Stimulated activated CD8-positive, alpha-beta memory T cell treated with anti-CD3 and anti-CD28 coated beads, Interleukin-15, amount 100 ng/mL, for 48 hours (primary cell): ENCODE measurements at regions not wholly inside any gene's neighbourhood (a gene's known extent, or its start where the extent isn't known, plus 50 kb on each side); places are given as distances from the start of the nearest gene placed in this dataset.
"Not testable (repeated sequence)": the region's sequence is repeated elsewhere in the genome, so short reads cannot be mapped to it uniquely, and the experiment has no call there.

Experiments used
- DNase-seq, 2 donors: peaks; one replicate each; pipeline ENCODE4 v3.0.0-alpha.2; 2020; ENCODE audit warnings: low read depth in 2 of 2

DNA sequence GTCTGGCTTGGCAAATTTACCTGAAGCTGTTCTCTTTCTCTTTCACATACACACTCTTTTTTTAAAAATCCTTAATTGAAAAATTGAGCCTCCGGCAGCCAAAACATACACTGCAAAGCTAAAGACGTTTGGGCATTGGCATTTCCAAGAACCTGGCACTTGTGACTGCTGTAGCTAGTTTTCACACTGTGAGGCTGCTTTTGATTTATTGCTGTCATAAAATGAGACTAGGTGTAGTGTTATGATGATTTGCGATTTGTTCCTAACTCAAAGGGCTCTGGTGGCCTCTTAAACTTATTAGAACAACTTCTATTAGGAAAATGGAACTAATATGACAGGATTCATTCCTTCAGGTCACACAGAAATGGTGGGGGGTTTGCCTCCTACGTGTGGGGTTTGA, 377.1 kb upstream of the FAR2 start:
- no peak for DNase-seq

DNA sequence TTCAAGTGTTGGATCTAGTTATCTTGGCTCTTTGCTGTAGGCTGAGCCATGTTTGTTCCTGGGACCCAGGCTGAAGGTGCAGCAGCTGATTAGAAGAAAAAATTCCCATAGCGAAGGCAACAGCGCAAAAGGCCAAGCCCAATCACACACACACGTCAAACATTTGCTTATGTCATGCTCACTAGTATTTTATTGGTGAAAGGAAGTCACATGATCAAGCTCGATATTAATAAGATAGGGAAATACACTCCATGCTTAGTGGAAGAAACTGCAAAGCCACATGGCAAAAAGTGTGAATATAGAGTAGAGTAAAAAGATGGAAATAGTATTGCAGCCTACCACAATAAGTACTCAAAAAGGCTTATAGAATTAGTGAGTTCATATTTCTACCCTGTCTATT, 373.5 kb upstream of the FAR2 start:
- no peak for DNase-seq

DNA sequence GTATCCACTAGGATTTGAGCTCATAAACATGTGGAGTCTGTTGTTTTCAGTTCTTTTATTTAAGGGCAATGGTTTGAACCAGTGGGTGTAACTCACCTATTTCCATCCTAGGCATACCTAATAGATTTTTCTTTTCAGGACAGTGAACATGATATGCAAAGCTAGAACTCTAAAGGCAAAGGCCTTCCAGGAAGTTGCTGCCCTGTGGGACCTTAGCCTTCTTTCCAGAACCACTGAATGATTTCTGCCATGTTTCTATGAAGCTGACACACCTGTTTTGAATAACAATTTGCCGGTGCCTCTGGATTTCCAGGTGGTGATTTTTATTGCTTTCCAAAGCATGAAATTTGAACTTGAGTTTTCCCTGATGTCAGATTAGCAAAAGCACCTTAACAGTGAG, 372.9 kb upstream of the FAR2 start:
- no peak for DNase-seq

DNA sequence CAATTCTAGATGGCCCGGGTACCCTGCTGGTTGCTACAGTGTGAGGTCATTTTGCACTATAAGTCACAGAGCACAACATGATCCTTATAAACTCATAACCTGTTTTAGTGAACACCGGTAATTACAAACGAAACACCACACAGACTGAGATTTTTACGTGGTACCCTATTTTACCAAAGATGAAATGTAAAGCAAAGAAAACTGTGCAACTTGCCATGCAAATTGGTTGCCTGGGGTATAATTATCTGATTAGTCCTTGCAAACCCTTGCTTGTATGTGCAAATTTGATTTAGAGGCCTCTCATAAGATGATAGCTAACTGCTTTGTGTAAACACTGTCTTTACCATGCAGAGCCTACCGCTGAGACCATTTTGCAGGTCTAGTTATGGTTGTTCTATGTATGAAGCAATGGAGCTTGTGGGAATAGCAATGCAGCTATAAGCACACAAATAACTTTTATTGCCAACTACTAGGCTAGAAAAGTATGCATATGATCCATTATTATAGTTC, 372.1 kb upstream of the FAR2 start:
- DNase-seq, result no peak

DNA sequence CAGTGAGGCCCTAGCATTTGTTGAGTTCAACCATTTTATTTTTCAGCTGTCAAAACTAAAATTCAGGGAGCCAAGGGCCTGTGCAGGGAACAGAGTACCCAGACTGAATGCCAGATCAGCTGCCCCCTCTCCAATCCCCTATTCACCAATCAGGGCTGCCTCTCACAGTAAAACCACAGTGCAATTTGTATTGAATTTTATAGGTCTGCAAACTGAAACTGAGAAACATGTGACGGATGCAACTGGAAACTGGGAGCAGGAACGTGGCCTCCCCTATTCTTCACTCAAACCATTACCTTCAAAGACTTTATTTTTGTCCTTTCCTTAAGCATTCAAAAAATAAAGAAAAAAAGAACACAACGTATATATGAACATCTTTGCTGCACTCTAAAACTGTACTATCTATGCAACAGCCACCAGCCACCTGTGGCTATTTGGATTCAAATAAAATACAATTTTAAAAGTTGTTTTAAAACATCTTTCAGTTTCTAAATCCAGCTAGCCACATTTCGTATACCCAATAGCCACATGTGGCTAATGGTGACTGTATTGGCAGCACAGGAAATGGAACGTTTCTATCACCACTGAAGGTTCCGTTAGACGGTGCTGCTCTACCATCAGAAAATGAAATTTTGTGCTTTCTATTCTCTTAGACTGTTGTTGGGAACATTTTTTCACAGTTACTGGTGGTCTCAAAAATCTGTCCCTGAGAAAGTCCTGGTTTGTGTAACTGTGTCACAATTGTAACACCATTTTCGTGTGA, 371.3 kb upstream of the FAR2 start:
- no peak for DNase-seq

DNA sequence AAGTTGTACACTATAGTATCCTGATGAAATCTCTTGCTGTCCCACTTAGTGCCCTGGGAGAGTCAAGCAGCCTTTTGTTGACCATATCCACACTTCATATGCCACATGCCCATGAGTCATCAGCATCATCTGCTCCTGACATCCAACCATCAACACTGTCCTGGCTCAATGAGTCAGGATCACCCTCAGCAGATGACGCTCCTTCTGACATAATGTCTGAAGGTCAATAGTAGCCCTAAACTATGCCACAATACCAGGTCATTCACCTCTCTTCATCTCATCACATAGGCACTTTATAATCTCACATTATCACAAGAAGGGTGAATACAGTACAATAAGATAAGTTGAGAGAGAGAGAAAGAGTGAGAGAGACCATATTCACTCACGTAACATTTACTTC, 369.0 kb upstream of the FAR2 start:
- DNase-seq, result no peak

DNA sequence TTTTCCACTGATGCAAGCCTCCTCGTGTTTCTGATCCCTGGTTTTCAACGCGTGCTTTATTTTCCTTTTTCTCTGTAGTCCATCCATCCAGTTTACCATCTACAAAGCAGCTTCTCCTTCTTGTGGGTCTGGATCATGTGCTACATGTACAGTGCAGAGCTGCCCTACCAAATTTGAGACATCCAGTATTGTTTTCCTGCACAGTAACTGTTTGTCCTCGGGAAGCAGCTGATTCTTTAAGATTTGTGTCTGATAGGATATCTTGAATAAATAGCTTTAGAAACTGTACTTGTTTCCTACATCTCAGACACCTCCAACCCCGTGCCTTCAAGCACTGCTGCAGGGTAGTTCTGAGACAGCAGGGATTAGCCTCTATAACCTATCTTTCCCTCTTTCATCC, 368.1 kb upstream of the FAR2 start:
- DNase-seq, result no peak

DNA sequence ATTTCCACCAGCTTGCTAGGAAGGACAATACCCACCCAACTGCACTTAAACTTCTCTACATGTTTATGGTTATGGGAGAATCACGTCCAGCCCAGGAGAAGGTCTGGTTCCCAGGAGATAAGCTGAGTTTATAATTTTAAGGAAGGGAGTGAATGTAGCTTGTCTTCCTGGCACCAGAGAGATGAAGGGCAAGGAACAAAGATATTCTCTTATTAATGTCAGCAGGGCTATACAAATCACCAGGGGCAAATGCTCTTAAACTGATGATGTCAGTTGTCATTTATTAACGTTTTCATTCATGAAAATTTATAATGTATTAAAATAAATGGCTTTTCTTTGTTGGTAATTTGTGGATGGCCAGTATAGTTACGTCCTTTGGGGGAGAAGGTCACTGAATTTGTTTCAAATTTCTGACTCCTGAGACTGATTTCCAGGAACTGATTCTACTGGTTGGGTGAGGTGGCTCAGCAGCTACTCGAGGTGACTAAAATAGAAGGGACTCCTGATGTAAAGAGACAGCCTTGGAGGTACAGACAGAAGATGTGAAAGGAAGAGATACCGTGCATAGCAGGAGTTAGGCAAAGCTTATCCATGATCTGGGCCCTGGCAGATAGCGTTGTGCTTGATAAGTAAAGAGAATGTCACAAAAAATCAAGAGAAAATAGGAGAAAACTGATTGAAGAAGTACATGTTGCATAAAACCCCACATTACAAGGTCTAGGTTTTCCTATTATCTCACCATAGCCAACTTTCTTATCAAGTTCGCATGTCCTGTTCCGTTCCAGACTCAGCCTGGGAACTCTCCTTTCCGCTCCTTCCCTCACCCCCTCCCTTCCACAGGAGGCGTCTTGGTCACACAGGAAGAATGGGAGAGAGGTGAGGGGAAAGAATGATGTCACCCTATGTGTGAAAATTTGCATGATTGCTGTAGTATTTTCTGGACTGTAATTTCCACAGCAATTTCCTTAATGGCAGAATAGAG, 367.1 kb upstream of the FAR2 start:
- DNase-seq, result no peak

DNA sequence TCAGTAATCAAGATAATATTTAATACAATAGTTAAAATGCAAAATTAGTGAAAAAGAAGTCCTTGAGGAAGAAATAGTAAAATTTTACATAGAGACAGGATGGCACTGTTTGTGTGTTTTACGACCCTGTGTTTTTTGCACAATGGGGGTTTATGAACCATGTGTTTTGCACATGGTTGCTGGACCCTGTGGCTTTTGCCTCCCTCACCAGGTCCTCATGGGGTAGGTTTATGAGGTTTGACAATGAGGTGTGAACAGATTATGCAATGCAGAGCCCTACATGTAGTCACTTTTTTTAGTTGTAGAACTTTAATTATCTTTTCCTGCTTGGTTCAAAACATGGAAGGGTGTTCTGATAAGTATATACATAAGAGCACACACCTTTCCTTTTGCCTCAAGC, 366.3 kb upstream of the FAR2 start:
- no peak for DNase-seq

DNA sequence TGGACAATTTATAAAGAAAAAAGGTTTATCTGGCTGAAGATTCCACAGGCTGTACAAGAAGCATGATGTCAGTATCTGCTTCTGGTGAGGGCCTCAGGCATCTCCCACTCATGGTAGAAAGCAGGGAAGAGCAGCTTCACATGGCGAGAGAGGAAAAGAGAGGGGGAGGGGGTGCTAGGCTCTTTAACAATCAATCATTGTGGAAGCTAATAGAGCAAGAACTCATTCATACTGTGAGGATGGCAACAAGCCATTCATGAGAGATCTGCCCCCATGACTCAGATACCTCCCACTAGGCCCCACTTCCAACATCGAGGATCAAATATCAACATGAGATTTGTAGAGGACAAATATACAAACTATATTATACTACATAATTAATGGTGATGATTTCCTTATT, 361.9 kb upstream of the FAR2 start:
- DNase-seq, result no peak

DNA sequence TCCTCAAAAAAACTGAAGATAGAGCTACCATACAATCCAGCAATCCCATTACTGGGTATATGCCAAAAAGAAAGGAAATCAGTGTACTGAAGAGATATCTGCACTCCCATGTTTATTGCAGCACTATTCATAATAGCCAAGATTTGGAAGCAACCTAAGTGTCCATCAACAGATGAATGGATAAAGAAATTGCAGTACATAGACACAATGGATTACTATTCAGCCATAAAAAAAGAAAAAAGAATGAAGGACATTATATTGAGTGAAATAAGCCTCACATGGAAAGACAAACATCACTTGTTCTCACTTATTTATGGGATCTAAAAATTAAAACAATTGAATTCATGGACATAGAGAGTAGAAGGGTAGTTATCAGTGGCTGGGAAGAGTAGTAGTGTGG, 360.8 kb upstream of the FAR2 start:
- not testable (repeated sequence) for DNase-seq

DNA sequence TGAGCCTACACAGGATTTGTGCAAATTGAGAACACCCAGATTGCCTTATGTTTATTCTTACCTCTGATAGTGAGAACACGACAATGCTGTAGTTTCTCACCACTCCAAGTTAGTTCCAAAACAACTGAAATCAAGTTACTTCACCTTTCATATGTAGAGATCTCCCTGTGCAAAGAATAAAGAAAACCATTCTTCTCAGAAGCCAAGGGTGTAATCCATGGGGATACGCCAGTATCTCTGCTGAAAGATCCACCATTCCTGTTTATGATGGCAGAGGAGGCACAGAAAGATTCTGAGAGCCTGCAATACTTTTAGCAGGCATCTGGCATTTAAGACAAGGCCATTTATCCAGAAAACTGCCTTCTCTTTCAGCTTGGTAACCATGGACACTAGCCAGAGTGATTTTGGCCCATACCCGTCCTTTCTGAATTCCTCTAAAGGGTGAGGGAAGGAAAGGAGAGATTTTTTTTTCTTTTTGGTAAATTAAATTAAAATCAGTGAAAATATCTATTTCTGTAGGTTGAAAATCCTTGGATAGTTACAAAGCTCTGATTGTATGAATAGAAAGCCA, 355.4 kb upstream of the FAR2 start:
- no peak for DNase-seq

DNA sequence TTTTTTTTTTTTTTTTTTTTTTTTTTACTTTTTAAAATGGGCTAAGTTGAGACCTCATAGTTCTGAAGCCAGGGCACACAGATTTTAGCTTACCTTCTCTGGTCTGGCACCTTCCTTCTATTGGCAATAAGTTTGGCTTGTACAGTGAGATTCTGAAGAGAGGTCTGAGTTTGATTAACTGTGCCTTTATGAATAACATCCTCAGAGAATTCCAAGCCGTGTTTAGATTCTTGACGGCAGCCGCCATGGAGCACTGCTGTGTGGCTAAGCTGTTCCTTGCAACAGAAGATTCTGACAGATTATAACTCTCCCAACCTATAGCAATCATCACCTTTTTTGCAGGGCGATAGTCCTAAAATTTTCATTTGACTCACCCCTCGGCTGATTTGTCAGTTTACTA, 354.9 kb upstream of the FAR2 start:
- no peak for DNase-seq

DNA sequence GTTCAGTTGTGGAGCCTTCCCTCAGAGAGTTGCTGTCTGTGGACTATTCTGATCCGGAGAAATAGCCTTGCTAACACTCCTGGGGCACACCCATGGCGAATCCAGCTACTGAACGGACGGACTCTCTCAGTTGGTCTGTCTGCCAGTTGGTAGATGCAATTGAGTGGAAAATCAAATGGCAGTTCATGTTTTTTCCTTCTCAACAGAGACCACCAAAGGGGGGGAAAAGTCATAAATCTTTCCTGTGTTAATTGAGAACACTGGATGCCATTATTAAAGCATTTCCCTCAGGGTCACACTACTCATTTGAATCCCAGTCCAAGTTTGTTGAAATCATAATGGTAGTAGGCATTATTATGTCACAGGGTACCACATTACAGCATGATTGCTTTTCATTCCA, 354.3 kb upstream of the FAR2 start:
- DNase-seq, result no peak

DNA sequence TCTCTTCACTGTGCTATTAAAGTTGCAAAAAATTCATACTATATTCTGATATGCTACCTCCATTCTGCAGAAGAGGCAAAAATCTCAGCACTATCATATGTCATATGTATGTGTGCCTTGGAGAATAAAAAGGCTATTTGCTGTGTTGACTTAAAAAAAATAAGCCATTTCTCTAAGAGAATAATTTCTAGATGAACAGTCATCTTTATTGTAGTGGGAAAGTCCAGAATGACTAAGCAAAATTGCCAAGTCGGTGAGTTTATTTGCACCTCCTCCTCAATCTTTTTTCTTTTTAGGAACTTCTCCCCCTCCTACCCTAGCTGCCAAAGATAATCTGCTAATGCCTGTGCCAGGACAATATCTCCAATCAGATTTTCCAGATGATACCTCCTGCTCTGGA, 353.8 kb upstream of the FAR2 start:
- DNase-seq, result no peak

DNA sequence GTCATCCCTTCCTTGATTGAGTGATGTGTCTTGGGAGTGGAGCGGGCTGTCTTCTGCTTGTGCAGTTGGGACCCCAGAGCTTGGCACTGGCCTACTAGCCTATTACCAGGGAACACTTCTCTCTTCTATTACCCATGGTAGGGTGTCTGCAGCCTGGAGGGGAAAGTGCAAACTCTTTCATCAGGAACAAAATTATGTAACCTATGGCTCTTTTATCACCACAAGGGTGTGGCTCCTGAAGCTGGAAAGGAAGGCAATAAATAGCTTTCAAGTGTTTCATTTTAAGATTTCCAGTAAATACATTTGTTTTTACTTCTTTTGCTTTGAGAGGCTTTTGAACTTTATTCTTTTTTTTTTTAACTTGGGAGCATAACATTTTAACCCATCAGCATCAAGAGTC, 349.7 kb upstream of the FAR2 start:
- no peak for DNase-seq

DNA sequence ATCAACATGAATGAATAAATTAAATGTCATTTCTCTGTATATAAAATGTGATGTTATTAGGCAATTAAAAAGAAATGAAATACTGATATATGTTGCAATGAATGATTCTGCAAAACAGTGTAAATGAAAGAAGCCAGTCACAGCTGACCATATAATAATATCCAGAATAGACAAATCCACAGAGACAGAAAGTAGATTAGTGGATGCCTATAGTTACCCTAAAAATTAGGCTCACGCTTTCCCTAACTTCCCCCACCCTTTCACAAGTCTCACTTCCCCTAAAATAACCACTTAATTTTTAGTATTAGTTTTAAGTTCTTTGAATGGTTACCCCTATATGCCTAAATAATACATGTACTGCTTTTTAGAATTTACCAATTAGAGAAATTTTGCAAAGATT, 348.9 kb upstream of the FAR2 start:
- no peak for DNase-seq

DNA sequence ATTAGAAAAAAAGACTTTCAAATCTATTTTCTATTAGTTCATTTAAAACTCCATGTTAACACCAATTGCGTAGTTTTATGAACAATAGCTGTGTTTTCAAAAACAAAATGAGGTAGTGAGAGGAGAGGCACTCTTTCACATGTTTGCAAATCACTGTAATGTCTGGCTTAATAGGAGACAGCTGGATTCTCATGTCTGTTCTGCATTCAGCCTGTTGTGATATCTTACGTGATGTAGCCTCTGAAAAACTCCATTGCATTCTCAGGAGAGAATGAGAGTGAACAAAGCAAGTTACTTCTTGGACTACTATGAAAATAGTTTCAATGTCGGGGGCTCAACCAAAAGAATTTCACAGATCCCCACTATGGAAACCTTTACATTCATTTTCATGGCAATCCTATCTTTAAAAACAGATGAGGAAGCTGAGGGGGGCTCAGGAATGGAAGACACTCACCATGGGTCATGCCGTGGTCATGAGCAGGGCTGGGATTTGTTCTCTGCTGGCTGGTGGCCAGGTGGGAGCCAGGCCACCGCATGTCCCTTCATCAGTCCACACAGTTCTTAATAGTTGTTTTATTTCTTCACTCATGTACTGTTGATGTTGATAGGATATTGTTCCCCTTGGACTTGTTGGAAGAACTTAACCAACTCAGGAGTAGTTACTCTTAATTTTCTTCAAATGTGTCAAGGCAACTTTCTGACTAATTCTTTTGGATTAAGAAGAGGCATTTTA, 346.2 kb upstream of the FAR2 start:
- DNase-seq, result no peak

DNA sequence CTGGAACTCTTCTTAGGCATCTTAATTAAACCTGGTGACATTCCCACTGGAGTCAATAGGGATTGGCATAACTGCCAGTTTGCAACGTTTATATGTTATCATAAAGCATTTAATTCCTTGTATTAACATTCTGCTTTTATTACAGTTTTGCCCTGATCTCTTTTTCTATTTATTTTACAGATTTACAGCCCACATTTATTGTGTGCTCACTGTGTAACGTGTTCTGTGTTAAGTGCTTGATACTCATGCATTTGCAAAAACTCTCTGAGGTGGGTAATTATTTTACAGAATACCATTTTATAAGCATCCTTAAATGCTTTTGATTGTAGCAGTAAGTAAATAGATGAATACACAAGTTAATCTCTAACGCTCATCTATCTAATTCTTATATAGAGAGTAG, 341.5 kb upstream of the FAR2 start:
- no peak for DNase-seq

DNA sequence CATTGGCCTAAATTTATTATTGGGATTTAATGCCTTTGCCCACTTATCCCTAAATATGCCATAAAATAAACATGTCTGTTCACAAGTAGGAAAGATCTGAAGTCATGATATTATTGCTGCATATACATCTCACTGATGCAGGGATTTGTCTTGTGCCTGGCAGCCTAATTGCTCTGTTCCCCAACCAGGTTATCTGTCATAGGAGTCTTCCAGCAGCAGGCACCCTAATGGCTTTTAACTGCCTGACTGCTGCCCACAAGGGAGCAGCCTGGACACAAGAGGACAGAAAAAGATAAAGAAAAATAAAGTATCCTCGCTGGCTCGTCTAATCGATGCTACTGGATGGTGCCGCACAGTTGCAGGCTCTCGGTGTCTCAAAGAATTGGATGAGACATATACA, 337.6 kb upstream of the FAR2 start:
- no peak for DNase-seq

DNA sequence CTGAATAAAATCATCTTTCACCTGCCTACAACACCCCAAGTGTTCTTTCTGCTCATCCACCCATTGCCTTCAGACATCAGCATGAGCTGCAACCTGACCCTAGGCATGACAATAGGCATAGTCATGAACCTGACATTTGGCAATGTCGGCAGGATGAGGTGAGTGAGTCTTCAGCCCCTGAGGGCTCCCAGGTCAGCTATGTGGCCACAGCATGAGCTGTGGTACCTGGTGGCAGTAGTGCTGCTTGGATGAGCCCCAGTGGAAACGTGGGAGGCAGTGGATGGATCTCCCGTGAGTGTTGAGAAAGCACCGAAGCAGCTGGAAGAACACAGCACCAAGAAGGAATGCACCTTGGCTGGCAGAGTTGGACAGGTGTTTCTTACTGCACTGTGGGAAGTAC, 334.8 kb upstream of the FAR2 start:
- no peak for DNase-seq

DNA sequence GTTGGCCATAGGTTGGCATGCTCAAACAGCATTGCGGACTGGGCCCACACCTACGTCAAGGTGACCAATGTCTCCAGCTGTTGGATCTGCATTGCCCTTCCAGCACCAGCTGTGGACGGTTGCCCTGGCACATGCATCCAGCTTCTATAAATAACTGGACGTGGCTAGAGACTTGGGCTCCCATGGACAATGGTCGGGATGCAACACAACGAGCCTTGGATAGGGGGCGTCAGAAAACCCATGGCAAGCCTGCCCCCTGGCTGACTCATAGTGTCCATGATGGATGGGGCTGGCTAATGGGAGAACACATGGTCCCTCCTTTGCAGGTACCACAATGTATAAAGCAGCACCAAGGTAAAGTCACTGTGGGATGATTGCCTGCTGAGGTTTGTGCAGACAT, 331.6 kb upstream of the FAR2 start:
- DNase-seq, result no peak
